ENCODE measurements at regions not wholly inside any gene's neighbourhood (a gene's known extent, or its start where the extent isn't known, plus 50 kb on each side); places are given as distances from the start of the nearest gene placed in this dataset.

GRCh38 chr11:92651159-92651558 is 318.3 kb upstream of the MTNR1B start:
- H3K27me3 Mint-ChIP-seq, result no peaks in the 10 kb centered on the region
- no peak overlapping the region for H3K27ac Mint-ChIP-seq
- no peaks in the 10 kb centered on the region for H3K36me3 Mint-ChIP-seq (ENCODE audit: low read depth)
- H3K9me3 Mint-ChIP-seq, result no peaks in the 10 kb centered on the region
- ATAC-seq (no peak), DNase-seq (no peak)
- H3K4me1 Mint-ChIP-seq, result no peaks in the 10 kb centered on the region
- no peak overlapping the region for H3K4me3 Mint-ChIP-seq

DNA sequence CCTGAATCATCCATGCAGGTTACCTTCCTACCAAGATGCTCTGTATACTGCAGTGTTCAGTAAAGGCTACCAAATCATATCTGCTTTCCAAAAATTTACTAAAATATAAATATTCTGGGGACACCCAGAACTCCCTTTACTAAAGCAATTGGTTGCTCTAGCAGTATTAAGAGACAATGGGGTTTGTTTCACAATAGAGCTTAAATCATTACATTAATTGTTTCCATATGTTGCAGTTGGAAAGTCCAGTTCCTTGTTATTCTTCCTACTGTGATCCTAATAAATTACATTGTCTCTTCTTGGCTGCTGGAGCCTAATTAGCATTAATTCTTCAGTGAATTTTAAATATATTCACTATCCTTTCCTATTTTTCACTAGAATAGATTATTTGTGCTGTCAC is 316.0 kb upstream of the MTNR1B start:
- DNase-seq (no peak), ATAC-seq (no peak)
- Mint-ChIP-seq H3K9me3 (no peaks in the 10 kb centered on the region), H3K4me1 (no peaks in the 10 kb centered on the region), H3K4me3 (no peak overlapping the region), H3K27ac (no peak overlapping the region), H3K36me3 (ENCODE audit: low read depth) (no peaks in the 10 kb centered on the region), H3K27me3 (no peaks in the 10 kb centered on the region)

GRCh38 chr11:92656783-92657182 is 312.7 kb upstream of the MTNR1B start:
- H3K9me3 Mint-ChIP-seq, result no peaks in the 10 kb centered on the region
- ATAC-seq (no peak), DNase-seq (no peak)
- H3K4me3 Mint-ChIP-seq, result no peak overlapping the region
- no peaks in the 10 kb centered on the region for H3K36me3 Mint-ChIP-seq (ENCODE audit: low read depth)
- H3K4me1 Mint-ChIP-seq, result no peaks in the 10 kb centered on the region
- H3K27me3 Mint-ChIP-seq, result no peaks in the 10 kb centered on the region
- no peak overlapping the region for H3K27ac Mint-ChIP-seq

DNA sequence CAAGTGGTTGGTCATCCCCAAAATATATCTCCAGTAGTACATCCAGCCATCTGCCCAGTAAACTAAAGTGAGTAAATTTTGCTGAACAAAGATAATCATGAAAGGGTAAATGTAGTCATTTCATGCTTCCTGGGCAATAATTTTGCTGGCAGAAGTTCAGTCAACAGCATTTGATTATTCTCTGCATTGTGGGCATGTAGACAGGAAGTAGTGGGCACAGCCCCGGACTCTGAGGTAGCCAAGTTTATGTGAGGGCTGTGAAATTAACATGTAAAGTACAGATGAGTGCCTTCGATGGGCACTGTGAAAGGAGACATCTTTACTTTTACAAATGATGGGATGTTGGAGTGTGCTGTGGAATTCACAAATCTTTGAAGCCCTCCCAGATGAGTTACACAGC is 312.2 kb upstream of the MTNR1B start:
- no peak for DNase-seq
- ATAC-seq, result no peak
- Mint-ChIP-seq H3K4me1 (no peaks in the 10 kb centered on the region), H3K36me3 (ENCODE audit: low read depth) (no peaks in the 10 kb centered on the region), H3K27me3 (no peaks in the 10 kb centered on the region), H3K4me3 (no peak overlapping the region), H3K27ac (no peak overlapping the region), H3K9me3 (no peaks in the 10 kb centered on the region)

GRCh38 chr11:92658733-92659132 is 310.7 kb upstream of the MTNR1B start:
- Mint-ChIP-seq H3K27ac (no peak overlapping the region), H3K36me3 (ENCODE audit: low read depth) (no peaks in the 10 kb centered on the region), H3K27me3 (no peaks in the 10 kb centered on the region), H3K9me3 (no peaks in the 10 kb centered on the region), H3K4me3 (no peak overlapping the region), H3K4me1 (no peaks in the 10 kb centered on the region)
- DNase-seq, result no peak
- no peak for ATAC-seq

GRCh38 chr11:92659793-92660192 is 309.7 kb upstream of the MTNR1B start:
- Mint-ChIP-seq H3K27ac (no peak overlapping the region), H3K9me3 (no peaks in the 10 kb centered on the region), H3K27me3 (no peaks in the 10 kb centered on the region), H3K4me3 (no peak overlapping the region), H3K36me3 (ENCODE audit: low read depth) (no peaks in the 10 kb centered on the region), H3K4me1 (no peaks in the 10 kb centered on the region)
- DNase-seq, result no peak
- no peak for ATAC-seq

DNA sequence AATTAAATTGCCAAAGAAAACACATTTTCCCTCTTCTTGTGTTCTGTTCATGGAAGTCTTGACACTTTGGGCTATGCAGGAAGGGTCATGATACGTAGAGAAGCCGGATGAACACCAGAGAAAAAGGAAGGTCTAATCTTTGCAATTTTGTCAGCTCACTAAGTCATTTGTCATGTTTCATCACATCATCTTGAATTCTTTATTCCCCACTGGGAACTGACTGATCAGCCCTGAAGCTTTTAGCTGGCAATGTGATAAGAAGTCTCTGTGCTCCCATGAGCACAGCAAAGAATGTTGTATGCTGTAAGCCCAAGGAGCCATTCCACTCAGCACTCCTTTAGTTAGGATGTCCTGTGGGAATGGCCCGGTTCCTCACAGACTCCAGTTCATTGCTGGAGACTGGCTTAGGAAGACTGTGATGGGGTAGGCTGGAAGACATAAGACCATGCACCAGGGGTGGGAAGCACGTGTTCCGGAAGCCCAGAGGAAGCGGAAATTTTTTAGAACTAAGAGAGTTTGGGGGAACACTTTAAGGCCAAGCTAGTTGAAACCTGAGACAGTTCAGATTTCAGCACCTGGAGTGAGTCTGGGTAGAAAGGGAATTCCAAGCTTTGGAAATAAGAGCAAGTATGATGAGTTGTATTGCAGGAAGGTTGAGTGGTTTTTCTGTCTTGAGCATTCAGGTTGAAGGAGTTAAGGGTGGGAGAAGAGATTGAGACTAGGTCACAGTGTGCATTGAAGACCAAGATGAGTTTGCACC is 306.7 kb upstream of the MTNR1B start:
- DNase-seq (no peak), ATAC-seq (no peak)
- no peak overlapping the region for H3K27ac Mint-ChIP-seq
- H3K27me3 Mint-ChIP-seq, result no peaks in the 10 kb centered on the region
- no peaks in the 10 kb centered on the region for H3K36me3 Mint-ChIP-seq (ENCODE audit: low read depth)
- no peaks in the 10 kb centered on the region for H3K4me1 Mint-ChIP-seq
- no peaks in the 10 kb centered on the region for H3K9me3 Mint-ChIP-seq
- no peak overlapping the region for H3K4me3 Mint-ChIP-seq

GRCh38 chr11:92663539-92663938 is 305.9 kb upstream of the MTNR1B start:
- no peaks in the 10 kb centered on the region for H3K36me3 Mint-ChIP-seq (ENCODE audit: low read depth)
- no peak for DNase-seq
- H3K4me1 Mint-ChIP-seq, result no peaks in the 10 kb centered on the region
- H3K4me3 Mint-ChIP-seq, result no peak overlapping the region
- no peaks in the 10 kb centered on the region for H3K27me3 Mint-ChIP-seq
- no peak overlapping the region for H3K27ac Mint-ChIP-seq
- H3K9me3 Mint-ChIP-seq, result no peaks in the 10 kb centered on the region
- no peak for ATAC-seq

GRCh38 chr11:92667486-92668152 is 301.8 kb upstream of the MTNR1B start:
- H3K27ac Mint-ChIP-seq, result no peak overlapping the region
- H3K4me3 Mint-ChIP-seq, result no peak overlapping the region
- H3K9me3 Mint-ChIP-seq, result no peaks in the 10 kb centered on the region
- ATAC-seq (no peak), DNase-seq (no peak)
- H3K4me1 Mint-ChIP-seq, result no peaks in the 10 kb centered on the region
- H3K27me3 Mint-ChIP-seq, result no peaks in the 10 kb centered on the region
- no peaks in the 10 kb centered on the region for H3K36me3 Mint-ChIP-seq (ENCODE audit: low read depth)

DNA sequence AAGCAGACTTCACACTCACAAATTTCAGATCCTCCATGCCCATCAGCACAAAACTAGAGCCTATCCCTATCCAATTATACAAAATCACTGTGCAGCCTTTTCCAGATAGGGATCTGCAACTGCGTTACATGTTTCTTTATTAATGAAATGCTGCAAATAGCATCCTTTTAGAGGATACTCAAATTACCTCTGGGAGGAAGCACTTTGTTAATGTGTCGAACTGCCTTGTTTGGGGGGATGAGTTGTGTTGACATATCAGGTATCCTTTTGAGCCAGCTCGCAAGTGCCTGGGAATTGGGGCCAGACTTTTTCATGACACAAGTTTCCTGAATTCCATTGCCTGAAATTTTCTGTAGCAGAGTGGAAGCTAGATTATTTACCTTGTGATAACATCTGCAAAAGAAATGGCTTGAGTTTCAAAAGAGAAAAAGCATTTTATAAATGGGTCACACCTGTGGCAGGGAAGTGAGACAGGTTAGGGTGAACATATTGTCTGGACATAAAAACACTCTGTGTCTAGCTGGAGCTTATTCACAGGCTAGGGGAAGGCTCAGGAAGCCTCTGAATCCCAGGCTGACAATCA is 299.1 kb upstream of the MTNR1B start:
- DNase-seq (no peak), ATAC-seq (no peak)
- no peaks in the 10 kb centered on the region for H3K27me3 Mint-ChIP-seq
- H3K4me3 Mint-ChIP-seq, result no peak overlapping the region
- no peaks in the 10 kb centered on the region for H3K4me1 Mint-ChIP-seq
- no peaks in the 10 kb centered on the region for H3K36me3 Mint-ChIP-seq (ENCODE audit: low read depth)
- no peaks in the 10 kb centered on the region for H3K9me3 Mint-ChIP-seq
- no peak overlapping the region for H3K27ac Mint-ChIP-seq

DNA sequence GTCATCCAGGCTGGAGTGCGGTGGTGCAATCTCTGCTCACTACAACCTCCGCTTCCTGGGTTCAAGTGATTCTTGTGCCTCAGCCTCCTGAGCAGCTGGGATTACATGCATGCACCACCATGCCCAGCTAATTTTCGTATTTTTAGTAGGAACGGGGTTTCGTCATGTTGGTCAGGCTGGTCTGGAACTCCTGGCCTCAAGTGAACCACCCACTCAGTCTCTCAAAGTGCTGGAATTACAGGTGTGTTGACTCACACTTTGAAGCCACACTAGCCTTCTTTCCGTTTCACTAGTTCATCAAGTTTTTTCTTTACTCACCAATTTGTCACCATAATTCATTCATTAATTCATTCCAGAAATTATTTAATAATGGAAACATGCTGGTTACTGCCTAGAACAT is 298.4 kb upstream of the MTNR1B start:
- Mint-ChIP-seq H3K27me3 (no peaks in the 10 kb centered on the region), H3K4me1 (no peaks in the 10 kb centered on the region), H3K27ac (no peak overlapping the region), H3K36me3 (ENCODE audit: low read depth) (no peaks in the 10 kb centered on the region), H3K4me3 (no peak overlapping the region), H3K9me3 (no peaks in the 10 kb centered on the region)
- DNase-seq (no peak), ATAC-seq (no peak)

GRCh38 chr11:92675303-92675702 is 294.1 kb upstream of the MTNR1B start:
- ATAC-seq, result no peak
- no peak overlapping the region for H3K4me3 Mint-ChIP-seq
- no peak overlapping the region for H3K27ac Mint-ChIP-seq
- no peak for DNase-seq
- H3K36me3 Mint-ChIP-seq (ENCODE audit: low read depth), result no peaks in the 10 kb centered on the region
- H3K9me3 Mint-ChIP-seq, result peaks cover 6% of the 10 kb centered on the region
- H3K4me1 Mint-ChIP-seq, result no peaks in the 10 kb centered on the region
- no peaks in the 10 kb centered on the region for H3K27me3 Mint-ChIP-seq

GRCh38 chr11:92675810-92676209 is 293.6 kb upstream of the MTNR1B start:
- DNase-seq (no peak), ATAC-seq (no peak)
- Mint-ChIP-seq H3K9me3 (peaks cover 6% of the 10 kb centered on the region), H3K4me1 (no peaks in the 10 kb centered on the region), H3K27me3 (no peaks in the 10 kb centered on the region), H3K4me3 (no peak overlapping the region), H3K36me3 (ENCODE audit: low read depth) (no peaks in the 10 kb centered on the region), H3K27ac (no peak overlapping the region)

DNA sequence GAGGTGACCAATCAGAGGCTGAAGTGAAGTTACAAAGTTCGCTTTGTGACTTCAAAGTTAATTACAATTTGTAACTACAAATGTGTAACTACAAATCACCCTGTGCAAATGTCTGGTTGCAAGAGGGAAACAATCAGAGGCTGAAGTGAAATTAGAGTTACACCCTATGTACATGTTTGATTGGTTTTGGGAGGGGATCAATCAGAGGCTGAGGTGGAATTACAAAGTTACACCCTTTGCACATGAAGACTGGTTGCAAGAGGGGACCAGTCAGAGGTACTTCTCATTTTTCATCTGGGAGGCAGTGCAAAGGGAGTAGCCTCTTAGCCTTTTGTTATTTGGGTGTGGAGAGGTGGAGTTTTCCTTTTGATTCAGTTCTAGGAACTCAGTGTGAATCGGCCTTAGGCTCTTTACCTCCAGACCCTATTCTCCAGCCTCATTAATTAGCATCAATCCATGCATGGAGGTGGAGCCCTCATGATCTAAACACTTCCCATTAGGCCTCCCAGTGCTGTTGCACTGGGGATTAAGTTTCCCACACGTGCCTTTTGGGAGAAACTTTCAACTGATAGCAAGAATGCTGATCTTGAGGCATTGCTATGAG is 291.3 kb upstream of the MTNR1B start:
- no peaks in the 10 kb centered on the region for H3K27me3 Mint-ChIP-seq
- peaks cover 6% of the 10 kb centered on the region for H3K9me3 Mint-ChIP-seq
- H3K4me3 Mint-ChIP-seq, result no peak overlapping the region
- peaks cover 1% of the 10 kb centered on the region for H3K4me1 Mint-ChIP-seq
- ATAC-seq (no peak), DNase-seq (no peak)
- H3K27ac Mint-ChIP-seq, result no peak overlapping the region
- no peaks in the 10 kb centered on the region for H3K36me3 Mint-ChIP-seq (ENCODE audit: low read depth)

DNA sequence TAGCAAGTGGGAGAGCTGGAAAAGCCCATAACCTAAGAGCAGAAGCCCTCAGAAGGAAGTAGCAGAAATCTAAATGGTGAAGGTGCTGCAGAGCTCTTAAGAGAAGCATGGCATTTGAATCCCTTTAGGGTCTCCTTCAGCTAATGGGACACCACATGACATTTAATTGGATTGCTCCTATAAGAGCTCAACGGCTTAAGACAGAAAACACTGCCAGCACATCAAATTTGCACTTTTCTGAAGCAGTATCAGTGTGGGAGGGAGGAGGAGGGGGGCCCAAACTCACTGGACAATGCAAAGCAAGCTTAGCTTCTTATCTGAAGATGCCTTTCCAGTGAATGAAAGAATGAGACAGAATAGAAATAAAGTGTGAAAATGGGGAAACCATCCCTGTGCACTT is 287.9 kb upstream of the MTNR1B start:
- Mint-ChIP-seq H3K4me1 (peaks cover 1% of the 10 kb centered on the region), H3K36me3 (ENCODE audit: low read depth) (no peaks in the 10 kb centered on the region), H3K27me3 (no peaks in the 10 kb centered on the region), H3K27ac (no peak overlapping the region), H3K4me3 (no peak overlapping the region), H3K9me3 (peaks cover 6% of the 10 kb centered on the region)
- no peak for DNase-seq
- no peak for ATAC-seq
